Naive B cell (primary cell): ENCODE measurements at regions not wholly inside any gene's neighbourhood (a gene's known extent, or its start where the extent isn't known, plus 50 kb on each side); places are given as distances from the start of the nearest gene placed in this dataset.
"Not testable (repeated sequence)": the region's sequence is repeated elsewhere in the genome, so short reads cannot be mapped to it uniquely, and the experiment has no call there.

Experiments used
- ATAC-seq, 2 donors: fragments of 150-1000 bp; cut with Tn5 transposase; 2 replicates each; pipeline ENCODE4 v1.10.0; 2021; ENCODE audit warnings: low read depth in 2 of 2, mild to moderate bottlenecking in 2 of 2, moderate library complexity in 2 of 2
- DNase-seq: peaks from one replicate; pipeline ENCODE4 v3.0.0; 2022
- H3K27ac Mint-ChIP-seq, 6 donors: one replicate each; pipeline ENCODE4 v1.8.0; 2020 to 2022; ENCODE audit warnings: mild to moderate bottlenecking in 6 of 6, mixed read lengths in 6 of 6, moderate library complexity in 5 of 6, inconsistent platforms in 2 of 6
- H3K27me3 Mint-ChIP-seq, 3 donors: one replicate each; pipeline ENCODE4 v1.8.0; 2021 to 2022; ENCODE audit warnings: mixed read lengths in 3 of 3, mild to moderate bottlenecking in 1 of 3
- H3K36me3 Mint-ChIP-seq, 2 donors: one replicate each; pipeline ENCODE4 v1.8.0; 2020 to 2022; ENCODE audit warnings: mixed read lengths in 2 of 2, inconsistent platforms in 1 of 2, mild to moderate bottlenecking in 1 of 2
- H3K4me1 Mint-ChIP-seq, 3 donors: one replicate each; pipeline ENCODE4 v1.8.0; 2020 to 2022; ENCODE audit warnings: mixed read lengths in 3 of 3, inconsistent platforms in 1 of 3, mild to moderate bottlenecking in 1 of 3, moderate library complexity in 1 of 3
- H3K4me3 Mint-ChIP-seq, 8 donors: one replicate each; pipeline ENCODE4 v1.8.0; 2020 to 2022; ENCODE audit warnings: mild to moderate bottlenecking in 8 of 8, mixed read lengths in 8 of 8, moderate library complexity in 8 of 8, inconsistent platforms in 2 of 8
- H3K9me3 Mint-ChIP-seq, 7 donors: one replicate each; pipeline ENCODE4 v1.8.0; 2020 to 2022; ENCODE audit warnings: mixed read lengths in 7 of 7, mild to moderate bottlenecking in 5 of 7, inconsistent platforms in 2 of 7, moderate library complexity in 1 of 7

- Mint-ChIP-seq H3K36me3 (no peaks in the 10 kb centered on the region), H3K4me1 (no peaks in the 10 kb centered on the region), H3K4me3 (no peak overlapping the region)
These were observed 513.2 kb downstream of the NFIB start for GRCh38 chr9:13800776-13801175.

GRCh38 chr9:13797701-13798100 is 516.2 kb downstream of the NFIB start:
- DNase-seq, H3K36me3 Mint-ChIP-seq, H3K4me1 Mint-ChIP-seq, H3K27ac Mint-ChIP-seq, H3K27me3 Mint-ChIP-seq, ATAC-seq, H3K4me3 Mint-ChIP-seq: not testable (repeated sequence)
- H3K9me3 Mint-ChIP-seq, result peaks cover 2 to 27% (median 12%) of the 10 kb centered on the region in 7 donors

More at GRCh38 chr9:13800776-13801175, 513.2 kb downstream of the NFIB start:
- Mint-ChIP-seq H3K9me3 (peaks cover 0 to 17% (median 6%) of the 10 kb centered on the region in 7 donors), H3K27ac (no peak overlapping the region), H3K27me3 (no peaks in the 10 kb centered on the region)
- no peak for DNase-seq
- no peak for ATAC-seq

GRCh38 chr9:13791816-13792215 is 512.3 kb upstream of the MPDZ start:
- no peak for DNase-seq
- Mint-ChIP-seq H3K27ac (no peak overlapping the region), H3K27me3 (no peaks in the 10 kb centered on the region), H3K4me3 (no peak overlapping the region), H3K9me3 (peaks cover 3 to 24% (median 7%) of the 10 kb centered on the region in 7 donors), H3K36me3 (no peaks in the 10 kb centered on the region), H3K4me1 (no peaks in the 10 kb centered on the region)
- no peak for ATAC-seq

GRCh38 chr9:13790055-13790454 is 510.6 kb upstream of the MPDZ start:
- ATAC-seq, result no peak

GRCh38 chr9:13787234-13787833 is 507.8 kb upstream of the MPDZ start:
- Mint-ChIP-seq H3K4me3 (no peak overlapping the region), H3K27me3 (no peaks in the 10 kb centered on the region), H3K9me3 (peaks cover 0 to 11% (median 2%) of the 10 kb centered on the region in 7 donors), H3K27ac (no peak overlapping the region), H3K36me3 (no peaks in the 10 kb centered on the region), H3K4me1 (no peaks in the 10 kb centered on the region)
- DNase-seq, result no peak
- ATAC-seq, result no peak

More at GRCh38 chr9:13790055-13790454, 510.6 kb upstream of the MPDZ start:
- no peak overlapping the region for H3K27ac Mint-ChIP-seq
- H3K36me3 Mint-ChIP-seq, result no peaks in the 10 kb centered on the region
- no peaks in the 10 kb centered on the region for H3K4me1 Mint-ChIP-seq
- no peak for DNase-seq
- no peaks in the 10 kb centered on the region for H3K27me3 Mint-ChIP-seq
- peaks cover 3 to 15% (median 6%) of the 10 kb centered on the region in 7 donors for H3K9me3 Mint-ChIP-seq
- H3K4me3 Mint-ChIP-seq, result no peak overlapping the region

GRCh38 chr9:13786711-13787110 is 507.2 kb upstream of the MPDZ start:
- Mint-ChIP-seq H3K36me3 (no peaks in the 10 kb centered on the region), H3K4me1 (no peaks in the 10 kb centered on the region), H3K27ac (no peak overlapping the region), H3K9me3 (peaks cover 0 to 11% (median 3%) of the 10 kb centered on the region in 7 donors), H3K27me3 (no peaks in the 10 kb centered on the region), H3K4me3 (no peak overlapping the region)
- DNase-seq (no peak), ATAC-seq (no peak)

- Mint-ChIP-seq H3K27me3 (no peaks in the 10 kb centered on the region), H3K4me3 (no peak overlapping the region), H3K4me1 (no peaks in the 10 kb centered on the region), H3K36me3 (no peaks in the 10 kb centered on the region), H3K9me3 (peaks cover 0 to 11% (median 2%) of the 10 kb centered on the region in 7 donors), H3K27ac (no peak overlapping the region)
- ATAC-seq (no peak), DNase-seq (no peak)
These were observed 506.6 kb upstream of the MPDZ start for GRCh38 chr9:13786131-13786530.

GRCh38 chr9:13779106-13779505 is 499.6 kb upstream of the MPDZ start:
- Mint-ChIP-seq H3K27me3 (no peaks in the 10 kb centered on the region), H3K4me3 (no peak overlapping the region), H3K4me1 (no peaks in the 10 kb centered on the region), H3K9me3 (peaks cover 0 to 4% (median 2%) of the 10 kb centered on the region in 7 donors), H3K27ac (no peak overlapping the region), H3K36me3 (no peaks in the 10 kb centered on the region)
- DNase-seq (no peak), ATAC-seq (no peak)

GRCh38 chr9:13778631-13779030 is 499.1 kb upstream of the MPDZ start:
- DNase-seq (no peak), ATAC-seq (no peak)
- no peaks in the 10 kb centered on the region for H3K27me3 Mint-ChIP-seq
- no peaks in the 10 kb centered on the region for H3K36me3 Mint-ChIP-seq
- H3K9me3 Mint-ChIP-seq, result peaks cover 0 to 5% (median 2%) of the 10 kb centered on the region in 7 donors
- no peak overlapping the region for H3K4me3 Mint-ChIP-seq
- no peaks in the 10 kb centered on the region for H3K4me1 Mint-ChIP-seq
- H3K27ac Mint-ChIP-seq, result no peak overlapping the region

- peaks cover 0 to 13% (median 3%) of the 10 kb centered on the region in 7 donors for H3K9me3 Mint-ChIP-seq
- no peaks in the 10 kb centered on the region for H3K36me3 Mint-ChIP-seq
- no peak for ATAC-seq
- H3K4me3 Mint-ChIP-seq, result no peak overlapping the region
- no peak for DNase-seq
- no peaks in the 10 kb centered on the region for H3K4me1 Mint-ChIP-seq
- no peak overlapping the region for H3K27ac Mint-ChIP-seq
- H3K27me3 Mint-ChIP-seq, result no peaks in the 10 kb centered on the region
These were observed 491.5 kb upstream of the MPDZ start for GRCh38 chr9:13770956-13771355.

- Mint-ChIP-seq H3K4me1 (no peaks in the 10 kb centered on the region), H3K4me3 (no peak overlapping the region), H3K27me3 (no peaks in the 10 kb centered on the region), H3K27ac (no peak overlapping the region), H3K36me3 (no peaks in the 10 kb centered on the region), H3K9me3 (peaks cover 0 to 16% (median 3%) of the 10 kb centered on the region in 7 donors)
- DNase-seq, result no peak
- no peak for ATAC-seq
These were observed 490.1 kb upstream of the MPDZ start for GRCh38 chr9:13769641-13770040.

GRCh38 chr9:13769006-13769405 is 489.5 kb upstream of the MPDZ start:
- H3K36me3 Mint-ChIP-seq, result no peaks in the 10 kb centered on the region
- no peaks in the 10 kb centered on the region for H3K4me1 Mint-ChIP-seq
- peaks cover 0 to 13% (median 3%) of the 10 kb centered on the region in 7 donors for H3K9me3 Mint-ChIP-seq
- H3K4me3 Mint-ChIP-seq, result no peak overlapping the region
- H3K27ac Mint-ChIP-seq, result no peak overlapping the region
- ATAC-seq (no peak), DNase-seq (no peak)
- no peaks in the 10 kb centered on the region for H3K27me3 Mint-ChIP-seq

- Mint-ChIP-seq H3K27me3 (no peaks in the 10 kb centered on the region), H3K36me3 (no peaks in the 10 kb centered on the region), H3K27ac (no peak overlapping the region), H3K9me3 (peaks cover 0 to 9% (median 2%) of the 10 kb centered on the region in 7 donors), H3K4me3 (no peak overlapping the region), H3K4me1 (no peaks in the 10 kb centered on the region)
- ATAC-seq (no peak), DNase-seq (no peak)
These were observed 482.7 kb upstream of the MPDZ start for GRCh38 chr9:13762209-13762608.

GRCh38 chr9:13759551-13759950 is 480.1 kb upstream of the MPDZ start:
- Mint-ChIP-seq H3K4me3 (no peak overlapping the region), H3K27ac (no peak overlapping the region), H3K9me3 (peaks cover 0 to 6% (median under 1%) of the 10 kb centered on the region in 7 donors), H3K27me3 (no peaks in the 10 kb centered on the region), H3K36me3 (no peaks in the 10 kb centered on the region), H3K4me1 (no peaks in the 10 kb centered on the region)
- DNase-seq (no peak), ATAC-seq (no peak)

- peaks cover 0 to 6% (median 2%) of the 10 kb centered on the region in 7 donors for H3K9me3 Mint-ChIP-seq
- ATAC-seq (no peak), DNase-seq (no peak)
- no peaks in the 10 kb centered on the region for H3K36me3 Mint-ChIP-seq
- no peak overlapping the region for H3K27ac Mint-ChIP-seq
- H3K27me3 Mint-ChIP-seq, result no peaks in the 10 kb centered on the region
- H3K4me1 Mint-ChIP-seq, result no peaks in the 10 kb centered on the region
- H3K4me3 Mint-ChIP-seq, result no peak overlapping the region
These were observed 479.4 kb upstream of the MPDZ start for GRCh38 chr9:13758936-13759335.
